Upper lobe of right lung (tissue), 1 donor: ENCODE measurements at regions not wholly inside any gene's neighbourhood (a gene's known extent, or its start where the extent isn't known, plus 50 kb on each side); places are given as distances from the start of the nearest gene placed in this dataset.

Source experiments
- ATAC-seq: fragments of 200-7000 bp; cut with Tn5 transposase; one replicate; pipeline ENCODE4 v1.9.1; 2020; ENCODE audit warnings: mild to moderate bottlenecking, moderate library complexity
- DNase-seq: peaks from one replicate; pipeline ENCODE4 v3.0.0-alpha.2; 2020
- H3K27ac ChIP-seq: fragments of 200-600 bp; one replicate; pipeline ENCODE4 v1.8.0; 2022
- H3K27me3 ChIP-seq: fragments of 200-600 bp; one replicate; pipeline ENCODE4 v1.8.0; 2022; ENCODE audit warnings: mild to moderate bottlenecking
- H3K36me3 ChIP-seq: fragments of 200-600 bp; one replicate; pipeline ENCODE4 v1.8.0; 2022
- H3K4me1 ChIP-seq: fragments of 200-600 bp; one replicate; pipeline ENCODE4 v1.8.0; 2022
- H3K4me3 ChIP-seq: fragments of 200-600 bp; one replicate; pipeline ENCODE4 v1.8.0; 2022; ENCODE audit warnings: mild to moderate bottlenecking
- H3K9me3 ChIP-seq: fragments of 200-600 bp; one replicate; pipeline ENCODE4 v1.8.0; 2022
- CTCF ChIP-seq: fragments of 200-600 bp; IDR thresholded peaks from one replicate; pipeline ENCODE4 v1.8.0; 2022; ENCODE audit warnings: antibody characterized with exemption
- intact Hi-C: fragments of 100-400 bp; cut with DNase I; formaldehyde crosslinking; loops from one replicate; pipeline ENCODE4 v1.11.0; 2022
- donor health status: DM: no; HTN: yes; CAD: no; lungs with severe emphysema.

- Histone ChIP-seq H3K4me1 (no peaks in the 10 kb centered on the region), H3K27me3 (peaks cover 94% of the 10 kb centered on the region), H3K36me3 (no peaks in the 10 kb centered on the region), H3K4me3 (no peak overlapping the region), H3K9me3 (no peaks in the 10 kb centered on the region), H3K27ac (no peak overlapping the region)
- intact Hi-C loops = no loop called here
- DNase-seq (no peak), ATAC-seq (no peak)
- TF ChIP-seq CTCF = no peak
These were observed 143.7 kb downstream of the ENGASE start for GRCh38 chr17:79218175-79218824.

GRCh38 chr17:79217473-79218135, 143.0 kb downstream of the ENGASE start:
- DNase-seq = no peak
- H3K4me3 ChIP-seq = no peak overlapping the region
- H3K27me3 ChIP-seq = peaks cover 88% of the 10 kb centered on the region
- no peak for TF ChIP-seq CTCF
- no peak for ATAC-seq
- H3K4me1 ChIP-seq = no peaks in the 10 kb centered on the region
- intact Hi-C loops = no loop called here
- H3K27ac ChIP-seq = no peak overlapping the region
- no peaks in the 10 kb centered on the region for H3K9me3 ChIP-seq
- H3K36me3 ChIP-seq = no peaks in the 10 kb centered on the region

- H3K27ac ChIP-seq = no peak overlapping the region
- H3K9me3 ChIP-seq = no peaks in the 10 kb centered on the region
- no peak for TF ChIP-seq CTCF
- H3K4me3 ChIP-seq = no peak overlapping the region
- no peaks in the 10 kb centered on the region for H3K4me1 ChIP-seq
- DNase-seq (no peak), ATAC-seq (no peak)
- intact Hi-C loops = no loop called here
- H3K36me3 ChIP-seq = no peaks in the 10 kb centered on the region
- H3K27me3 ChIP-seq = peaks cover 87% of the 10 kb centered on the region
These were observed 142.2 kb downstream of the ENGASE start for GRCh38 chr17:79216826-79217225.

GRCh38 chr17:79216391-79216790, 141.8 kb downstream of the ENGASE start:
- no peaks in the 10 kb centered on the region for H3K9me3 ChIP-seq
- H3K4me1 ChIP-seq = no peaks in the 10 kb centered on the region
- H3K36me3 ChIP-seq = no peaks in the 10 kb centered on the region
- no peak overlapping the region for H3K27ac ChIP-seq
- H3K4me3 ChIP-seq = no peak overlapping the region
- no peak for TF ChIP-seq CTCF
- ATAC-seq (no peak), DNase-seq (no peak)
- peaks cover 86% of the 10 kb centered on the region for H3K27me3 ChIP-seq
- intact Hi-C loops = no loop called here

- peaks cover 86% of the 10 kb centered on the region for H3K27me3 ChIP-seq
- ATAC-seq (no peak), DNase-seq (no peak)
- H3K9me3 ChIP-seq = no peaks in the 10 kb centered on the region
- intact Hi-C loops = no loop called here
- no peak for TF ChIP-seq CTCF
- H3K36me3 ChIP-seq = no peaks in the 10 kb centered on the region
- no peak overlapping the region for H3K27ac ChIP-seq
- H3K4me3 ChIP-seq = no peak overlapping the region
- H3K4me1 ChIP-seq = no peaks in the 10 kb centered on the region
These were observed 141.0 kb downstream of the ENGASE start for GRCh38 chr17:79215631-79216030.
